Keratinocyte (primary cell): ENCODE measurements at regions not wholly inside any gene's neighbourhood (a gene's known extent, or its start where the extent isn't known, plus 50 kb on each side); places are given as distances from the start of the nearest gene placed in this dataset.

Experiments
- DNase-seq: peaks from one replicate; pipeline ENCODE4 v3.0.0-alpha.2; 2011; ENCODE audit warnings: low read depth, missing footprints, low spot score
- FAIRE-seq: peaks from 2 replicates; lab custom pipeline; 2011; peaks lifted over from hg19 to GRCh38; lab: Jason Lieb, UNC
- H2AFZ ChIP-seq: 2 replicates; pipeline ENCODE4 v1.6.0; 2012; ENCODE audit warnings: low read length, control low read depth, inconsistent platforms; ENCODE audit not compliant: control insufficient read depth
- H3K27ac ChIP-seq: 2 replicates; pipeline ENCODE4 v1.5.1; 2011; ENCODE audit warnings: low read length; ENCODE audit not compliant: control insufficient read depth, insufficient read depth
- H3K27me3 ChIP-seq: 3 replicates; pipeline ENCODE4 v1.6.0; 2011; ENCODE audit warnings: low read length; ENCODE audit not compliant: control insufficient read depth, insufficient read depth; ENCODE audit errors: extremely low read depth
- H3K36me3 ChIP-seq, 2 experiments: 2 replicates in 1 of 2; 3 replicates in 1 of 2; pipeline ENCODE4 v1.5.1; 2011; ENCODE audit warnings: low read length in 2 of 2, mild to moderate bottlenecking in 1 of 2; ENCODE audit not compliant: control insufficient read depth in 2 of 2, insufficient read depth in 2 of 2; ENCODE audit errors: extremely low read depth in 1 of 2
- H3K4me1 ChIP-seq: 3 replicates; pipeline ENCODE4 v1.5.1; 2011; ENCODE audit warnings: low read length; ENCODE audit not compliant: control insufficient read depth, insufficient read depth; ENCODE audit errors: extremely low read depth
- H3K4me2 ChIP-seq: 3 replicates; pipeline ENCODE4 v1.6.0; 2011; ENCODE audit warnings: low read depth, low read length; ENCODE audit not compliant: control insufficient read depth, insufficient read depth; ENCODE audit errors: extremely low read depth
- H3K4me3 ChIP-seq, 3 experiments: fragments of 200-600 bp in 1 of 3; sonication (generic) in 1 of 3; 2 replicates in 2 of 3; 3 replicates in 1 of 3; pipeline ENCODE4 v1.5.1; 2011 to 2016; ENCODE audit warnings: low read length in 3 of 3, mild to moderate bottlenecking in 3 of 3, control low read depth in 2 of 3, inconsistent platforms in 1 of 3, low read depth in 1 of 3, mixed read lengths in 1 of 3, mixed run types in 1 of 3, moderate library complexity in 1 of 3; ENCODE audit not compliant: control insufficient read depth in 2 of 3, insufficient read depth in 2 of 3; ENCODE audit errors: extremely low read depth in 1 of 3
- H3K79me2 ChIP-seq: 2 replicates; pipeline ENCODE4 v1.6.0; 2012; ENCODE audit warnings: low read length; ENCODE audit not compliant: control insufficient read depth, insufficient read depth
- H3K9ac ChIP-seq: 3 replicates; pipeline ENCODE4 v1.6.0; 2011; ENCODE audit warnings: low read length; ENCODE audit not compliant: control insufficient read depth, insufficient read depth; ENCODE audit errors: extremely low read depth
- H3K9me1 ChIP-seq: 3 replicates; pipeline ENCODE4 v1.6.0; 2011; ENCODE audit warnings: low read length; ENCODE audit not compliant: control insufficient read depth, insufficient read depth; ENCODE audit errors: extremely low read depth
- H3K9me3 ChIP-seq: 2 replicates; pipeline ENCODE4 v1.5.1; 2012; ENCODE audit warnings: low read depth, low read length; ENCODE audit not compliant: control insufficient read depth
- H4K20me1 ChIP-seq: 3 replicates; pipeline ENCODE4 v1.6.0; 2011; ENCODE audit warnings: low read length; ENCODE audit not compliant: control insufficient read depth, insufficient read depth; ENCODE audit errors: extremely low read depth
- EZH2 ChIP-seq: IDR thresholded peaks from one replicate; pipeline ENCODE4 v1.6.1; 2012; ENCODE audit warnings: inconsistent platforms, mild to moderate bottlenecking, low read length, moderate library complexity
- dilution Hi-C: fragments of 300-500 bp; cut with MboI; formaldehyde crosslinking; loops from one replicate; pipeline ENCODE4 v1.7.0; 2020; ENCODE audit warnings: low sequenced_read_pairs; ENCODE audit not compliant: extremely low pct_ligation_motif_present
- TF ChIP-seq, protein P1 (sequence below), 3 experiments: IDR thresholded peaks in 1 of 3; conservative IDR thresholded peaks in 1 of 3; optimal IDR thresholded peaks in 1 of 3; 2 replicates in 2 of 3; 3 replicates in 1 of 3; pipeline versions ENCODE3 to v1.5.1; 2011; ENCODE audit warnings: low read length in 3 of 3, mild to moderate bottlenecking in 3 of 3, moderate library complexity in 2 of 3, control low read depth in 1 of 3, inconsistent platforms in 1 of 3; ENCODE audit not compliant: insufficient read depth in 2 of 3; ENCODE audit errors: extremely low read depth in 1 of 3

DNA sequence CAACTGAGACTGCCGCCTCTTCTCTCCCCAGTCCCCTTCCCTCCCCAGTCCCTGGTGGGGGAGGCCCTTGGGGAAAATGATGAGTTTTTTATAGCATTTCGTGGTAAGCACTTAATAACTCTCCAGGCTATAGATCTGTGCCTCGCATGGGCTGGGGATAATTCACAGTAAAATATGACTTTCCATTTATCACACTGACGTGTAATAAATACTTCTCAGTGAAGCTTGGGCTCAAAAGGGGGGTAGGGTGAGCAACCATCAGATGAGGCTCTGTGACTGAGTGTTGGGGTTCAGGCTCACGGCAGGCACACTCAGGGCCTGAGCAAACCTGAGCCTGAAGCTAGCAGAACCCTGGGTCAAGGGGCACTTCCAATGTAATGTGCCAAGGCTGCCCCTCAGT, 101.6 kb downstream of the CCT6B start:
- no peak overlapping the region for H3K27ac ChIP-seq
- H3K9me3 ChIP-seq = no peaks in the 10 kb centered on the region
- H4K20me1 ChIP-seq = no peaks in the 10 kb centered on the region
- H3K4me1 ChIP-seq = no peaks in the 10 kb centered on the region
- no peak overlapping the region for H3K4me2 ChIP-seq
- no peaks in the 10 kb centered on the region for H3K79me2 ChIP-seq
- dilution Hi-C loops = loop anchor here (25.0 kb wide), 1 partner anchor 347 kb away; no protein-coding TSS in a partner anchor
- no peaks in the 10 kb centered on the region for H3K36me3 ChIP-seq
- DNase-seq = no peak
- no peak overlapping the region for H3K9ac ChIP-seq
- no peaks in the 10 kb centered on the region for H3K9me1 ChIP-seq
- FAIRE-seq = no peak
- H2AFZ ChIP-seq = no peak overlapping the region
- no peak for TF ChIP-seq EZH2
- TF ChIP-seq, protein P1, sequence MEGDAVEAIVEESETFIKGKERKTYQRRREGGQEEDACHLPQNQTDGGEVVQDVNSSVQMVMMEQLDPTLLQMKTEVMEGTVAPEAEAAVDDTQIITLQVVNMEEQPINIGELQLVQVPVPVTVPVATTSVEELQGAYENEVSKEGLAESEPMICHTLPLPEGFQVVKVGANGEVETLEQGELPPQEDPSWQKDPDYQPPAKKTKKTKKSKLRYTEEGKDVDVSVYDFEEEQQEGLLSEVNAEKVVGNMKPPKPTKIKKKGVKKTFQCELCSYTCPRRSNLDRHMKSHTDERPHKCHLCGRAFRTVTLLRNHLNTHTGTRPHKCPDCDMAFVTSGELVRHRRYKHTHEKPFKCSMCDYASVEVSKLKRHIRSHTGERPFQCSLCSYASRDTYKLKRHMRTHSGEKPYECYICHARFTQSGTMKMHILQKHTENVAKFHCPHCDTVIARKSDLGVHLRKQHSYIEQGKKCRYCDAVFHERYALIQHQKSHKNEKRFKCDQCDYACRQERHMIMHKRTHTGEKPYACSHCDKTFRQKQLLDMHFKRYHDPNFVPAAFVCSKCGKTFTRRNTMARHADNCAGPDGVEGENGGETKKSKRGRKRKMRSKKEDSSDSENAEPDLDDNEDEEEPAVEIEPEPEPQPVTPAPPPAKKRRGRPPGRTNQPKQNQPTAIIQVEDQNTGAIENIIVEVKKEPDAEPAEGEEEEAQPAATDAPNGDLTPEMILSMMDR (optimal IDR thresholded peaks at IDR 0.05 in 1 of 3, IDR thresholded peaks at IDR 0.05 in 1 of 3, conservative IDR thresholded peaks at IDR 0.05 in 1 of 3; ENCODE audit: extremely low read depth in 1 of 3, insufficient read depth in 2 of 3, low read length in 3 of 3) = no peak
- no peaks in the 10 kb centered on the region for H3K27me3 ChIP-seq
- no peak overlapping the region for H3K4me3 ChIP-seq

DNA sequence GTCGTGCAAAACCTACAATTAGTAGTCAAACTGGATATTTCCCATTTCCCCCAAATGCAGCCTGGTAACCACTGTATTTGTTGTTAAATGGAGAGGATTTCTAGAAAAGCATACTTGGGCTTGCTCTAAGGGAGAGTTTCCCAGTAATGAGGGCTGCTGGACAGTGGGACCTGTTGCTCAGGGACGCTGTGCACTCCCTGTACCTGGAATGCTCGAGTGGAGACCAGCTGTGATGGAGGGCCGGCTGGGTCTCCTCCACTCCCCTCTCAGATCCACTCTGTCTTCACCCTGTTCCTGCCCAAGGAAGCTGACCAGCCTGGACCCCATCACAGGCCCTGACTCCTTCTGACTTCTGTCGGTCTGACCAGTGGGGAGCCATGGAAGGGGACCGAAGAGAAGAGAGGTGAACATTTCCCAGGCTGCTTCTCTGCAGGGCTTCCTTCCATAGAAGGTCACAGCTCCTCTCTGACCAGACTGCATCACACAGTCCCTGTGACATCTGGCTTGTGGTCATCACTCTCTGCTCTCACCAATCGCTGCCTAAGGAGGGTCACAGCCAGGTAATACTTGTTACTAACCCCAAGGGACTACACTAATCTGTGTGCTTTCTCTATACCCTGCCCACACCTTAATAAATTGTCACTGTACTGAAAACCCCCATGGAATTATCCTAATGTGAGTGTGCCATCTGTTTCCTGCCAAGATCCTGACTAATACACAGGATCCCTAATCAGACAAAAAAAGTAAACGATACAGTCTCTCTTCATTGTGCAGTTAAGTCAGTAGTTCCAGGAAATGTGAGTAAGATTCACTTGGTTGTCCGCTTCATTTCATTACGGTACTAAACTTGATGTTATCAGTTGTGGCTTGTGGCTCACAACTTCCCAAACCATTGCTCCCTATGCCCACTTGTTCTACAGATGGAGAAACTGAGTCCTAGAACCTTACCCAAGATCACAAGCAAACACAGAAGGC, 102.4 kb downstream of the CCT6B start:
- no peaks in the 10 kb centered on the region for H4K20me1 ChIP-seq
- no peaks in the 10 kb centered on the region for H3K4me1 ChIP-seq
- no peak overlapping the region for H3K9ac ChIP-seq
- no peaks in the 10 kb centered on the region for H3K9me1 ChIP-seq
- H3K4me3 ChIP-seq = no peak overlapping the region
- no peak overlapping the region for H3K4me2 ChIP-seq
- FAIRE-seq (no peak), DNase-seq (no peak)
- H3K36me3 ChIP-seq = no peaks in the 10 kb centered on the region
- dilution Hi-C loops = loop anchor here (25.0 kb wide), 1 partner anchor 347 kb away; no protein-coding TSS in a partner anchor
- no peaks in the 10 kb centered on the region for H3K9me3 ChIP-seq
- TF ChIP-seq EZH2 = no peak
- TF ChIP-seq, protein P1 (optimal IDR thresholded peaks at IDR 0.05 in 1 of 3, IDR thresholded peaks at IDR 0.05 in 1 of 3, conservative IDR thresholded peaks at IDR 0.05 in 1 of 3; ENCODE audit: extremely low read depth in 1 of 3, insufficient read depth in 2 of 3, low read length in 3 of 3) = no peak
- no peaks in the 10 kb centered on the region for H3K79me2 ChIP-seq
- no peaks in the 10 kb centered on the region for H3K27me3 ChIP-seq
- no peak overlapping the region for H2AFZ ChIP-seq
- no peak overlapping the region for H3K27ac ChIP-seq
